Caki2 (cell line): ENCODE measurements at regions not wholly inside any gene's neighbourhood (a gene's known extent, or its start where the extent isn't known, plus 50 kb on each side); places are given as distances from the start of the nearest gene placed in this dataset.

ENCODE experiments used
- DNase-seq: peaks from one replicate; pipeline ENCODE4 v3.0.0-alpha.2; 2015; ENCODE audit warnings: low read depth
- in situ Hi-C: cut with HindIII; loops from 2 replicates; pipeline ENCODE4 v1.10.0; 2016; ENCODE audit warnings: low sequenced_read_pairs, low pct_unique_long_range_greater_than_20kb, mixed read lengths

DNA sequence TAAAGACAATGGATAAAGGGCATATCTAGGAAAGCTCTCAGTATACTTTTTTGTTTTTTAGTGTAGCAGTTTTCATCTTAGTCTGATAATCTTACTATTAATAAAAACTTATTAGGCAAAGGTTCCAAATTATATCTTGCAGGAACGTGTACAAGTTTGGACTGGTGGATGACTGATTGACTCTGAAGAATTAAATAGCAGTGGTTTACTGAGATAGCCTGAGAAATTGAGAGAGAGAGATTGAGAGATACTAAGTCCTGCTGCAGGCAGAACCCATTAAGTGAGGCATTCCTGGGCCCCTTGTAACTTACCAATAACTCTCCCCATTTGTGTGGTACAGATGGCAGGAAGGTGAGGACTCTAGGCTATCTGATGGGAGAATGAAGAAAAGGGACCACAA lies 80.2 kb upstream of the SLC38A2 start:
- in situ Hi-C loops: no loop called here
- no peak for DNase-seq

DNA sequence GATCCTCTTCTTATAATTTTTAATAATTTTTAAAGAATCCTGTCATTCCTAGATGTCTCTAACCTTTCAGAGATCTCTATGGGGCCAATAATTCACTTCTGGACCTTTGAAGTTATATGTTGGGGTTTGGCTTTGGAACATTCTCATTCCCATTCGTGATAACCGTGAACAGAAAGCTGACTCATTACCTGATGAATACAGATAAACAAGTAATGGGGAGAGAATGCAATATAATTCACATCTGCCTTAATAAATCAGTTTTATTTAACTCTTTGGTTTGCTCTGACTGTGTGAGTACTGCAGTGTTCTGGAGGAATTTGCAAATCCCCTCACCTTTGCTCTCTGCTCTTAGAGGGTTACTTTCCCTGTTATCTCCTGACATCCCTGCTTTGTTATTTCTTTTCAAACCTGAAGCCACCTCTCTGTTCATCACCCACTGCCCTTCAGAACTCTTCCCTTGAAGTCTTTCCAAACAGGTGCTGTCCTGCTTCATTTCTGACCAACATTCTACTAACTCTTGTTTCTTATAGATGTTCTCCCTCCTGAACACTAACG lies 79.6 kb upstream of the SLC38A2 start:
- in situ Hi-C loops: no loop called here
- DNase-seq: no peak

DNA sequence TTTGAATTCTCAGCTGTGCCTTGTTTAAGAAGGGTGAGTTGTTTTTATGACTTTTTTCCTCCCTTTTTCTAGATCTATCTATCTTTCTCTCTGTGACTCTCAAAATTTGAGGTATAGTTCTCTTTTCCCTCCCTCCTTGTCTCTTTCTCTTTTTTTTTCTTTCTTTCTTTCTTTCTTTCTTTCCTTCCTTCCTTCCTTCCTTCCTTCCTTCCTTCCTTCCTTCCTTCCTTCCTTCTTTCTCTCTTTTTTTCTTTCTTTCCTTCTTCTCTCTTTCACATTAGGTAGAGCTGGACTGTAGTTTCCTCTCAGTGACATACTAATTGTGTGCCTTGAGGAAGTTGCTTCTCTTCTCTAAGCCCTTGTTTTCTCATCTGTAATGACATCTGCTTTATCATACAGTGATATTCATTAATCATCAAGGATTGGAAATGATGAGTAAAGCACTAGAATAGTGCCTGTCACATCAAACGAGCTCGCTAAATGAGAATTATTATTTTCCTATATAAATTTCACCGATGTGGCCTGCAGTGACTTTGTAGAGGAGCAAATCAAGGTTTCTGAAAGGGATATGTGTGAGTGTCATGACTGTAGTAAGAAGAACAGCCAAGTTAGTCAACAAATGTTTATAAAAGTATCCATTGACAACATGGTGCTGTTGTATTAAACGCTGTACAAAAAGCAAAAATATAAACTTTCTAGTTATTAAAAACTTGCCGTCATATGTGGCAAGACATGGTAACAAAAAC lies 78.9 kb upstream of the SLC38A2 start:
- DNase-seq: no peak
- in situ Hi-C loops: no loop called here

DNA sequence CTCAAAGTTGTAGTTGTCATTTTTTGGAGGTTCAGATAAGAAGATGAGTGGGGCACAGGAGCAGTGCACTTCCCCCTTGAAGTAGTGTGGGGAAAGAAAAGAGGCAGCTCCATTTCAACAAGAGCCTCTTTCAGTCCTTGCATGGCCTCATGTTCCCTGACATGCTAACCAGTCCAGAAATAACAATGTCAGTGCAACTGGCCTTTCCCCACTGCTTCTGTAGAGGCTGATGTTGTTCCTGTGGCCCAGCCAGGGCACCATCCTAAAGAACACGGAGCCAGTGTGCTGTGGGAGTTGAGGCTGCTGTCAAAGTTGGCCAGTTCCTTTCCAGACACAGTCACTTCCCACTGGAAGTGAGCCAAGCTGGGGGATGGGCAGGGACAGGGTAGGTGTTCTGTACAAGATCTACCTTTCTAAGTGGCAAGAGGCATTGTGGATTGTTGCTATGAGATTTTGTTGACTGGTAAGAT lies 77.7 kb upstream of the SLC38A2 start:
- no peak for DNase-seq

DNA sequence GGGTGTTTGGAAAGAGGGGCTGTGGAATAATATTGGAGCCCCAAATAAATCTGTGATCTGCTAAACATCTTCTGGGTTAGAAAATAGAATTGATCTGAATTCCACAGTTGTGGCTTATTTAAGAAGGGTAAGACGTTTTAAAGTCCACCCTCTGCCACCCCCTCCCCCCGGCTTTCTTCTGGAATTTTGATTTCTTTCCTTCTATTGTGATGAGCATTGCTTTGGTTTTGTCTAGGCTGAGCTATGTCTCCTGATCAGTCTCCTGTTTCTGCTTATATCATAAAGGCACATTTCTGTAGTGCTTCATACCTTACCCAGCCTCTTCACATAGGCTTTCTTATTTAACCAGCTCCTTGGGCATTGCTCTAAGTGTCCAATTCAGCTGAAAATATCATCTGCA lies 77.3 kb upstream of the SLC38A2 start:
- in situ Hi-C loops: no loop called here
- DNase-seq: no peak

More for the DNA sequence above, 77.7 kb upstream of the SLC38A2 start:
- in situ Hi-C loops: no loop called here

DNA sequence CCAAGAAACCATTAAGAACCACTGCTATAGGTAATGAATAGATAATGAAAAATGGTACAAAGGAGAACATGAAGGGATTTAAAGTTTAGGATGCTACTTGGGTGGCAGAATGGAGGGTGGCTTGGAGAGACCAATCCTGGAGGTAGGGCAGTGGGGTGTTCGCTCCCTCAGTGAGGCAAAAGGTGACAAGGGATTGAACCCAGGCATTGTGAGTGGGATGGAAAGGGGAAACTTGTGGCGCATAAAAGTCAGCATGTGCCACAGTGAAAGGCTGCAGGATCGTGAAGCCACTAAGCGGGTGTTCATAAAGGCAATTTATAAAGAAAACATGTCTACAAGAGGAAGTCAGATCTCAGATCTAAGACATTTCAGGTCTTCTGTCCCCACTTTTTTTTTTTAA lies 76.7 kb upstream of the SLC38A2 start:
- in situ Hi-C loops: no loop called here
- no peak for DNase-seq

DNA sequence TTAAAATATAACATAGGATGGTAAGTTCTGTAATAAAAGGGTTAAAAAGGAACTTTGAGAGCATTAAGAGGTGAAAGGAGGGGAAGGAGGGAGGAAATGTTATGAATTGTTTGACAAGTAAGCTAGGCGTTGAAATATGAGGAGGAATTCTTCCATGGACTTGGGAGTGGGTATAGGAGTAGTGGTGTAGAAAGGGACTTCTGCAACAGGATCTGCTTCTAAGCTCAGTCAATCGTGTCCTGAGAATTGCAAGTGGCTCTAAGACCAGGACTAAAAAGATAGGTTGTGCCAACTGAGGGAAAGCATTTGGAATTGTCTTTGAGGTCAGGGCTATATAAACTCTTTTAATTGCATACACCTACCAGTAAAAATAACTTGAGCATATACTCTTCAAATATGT lies 74.1 kb upstream of the SLC38A2 start:
- in situ Hi-C loops: no loop called here
- DNase-seq: no peak

DNA sequence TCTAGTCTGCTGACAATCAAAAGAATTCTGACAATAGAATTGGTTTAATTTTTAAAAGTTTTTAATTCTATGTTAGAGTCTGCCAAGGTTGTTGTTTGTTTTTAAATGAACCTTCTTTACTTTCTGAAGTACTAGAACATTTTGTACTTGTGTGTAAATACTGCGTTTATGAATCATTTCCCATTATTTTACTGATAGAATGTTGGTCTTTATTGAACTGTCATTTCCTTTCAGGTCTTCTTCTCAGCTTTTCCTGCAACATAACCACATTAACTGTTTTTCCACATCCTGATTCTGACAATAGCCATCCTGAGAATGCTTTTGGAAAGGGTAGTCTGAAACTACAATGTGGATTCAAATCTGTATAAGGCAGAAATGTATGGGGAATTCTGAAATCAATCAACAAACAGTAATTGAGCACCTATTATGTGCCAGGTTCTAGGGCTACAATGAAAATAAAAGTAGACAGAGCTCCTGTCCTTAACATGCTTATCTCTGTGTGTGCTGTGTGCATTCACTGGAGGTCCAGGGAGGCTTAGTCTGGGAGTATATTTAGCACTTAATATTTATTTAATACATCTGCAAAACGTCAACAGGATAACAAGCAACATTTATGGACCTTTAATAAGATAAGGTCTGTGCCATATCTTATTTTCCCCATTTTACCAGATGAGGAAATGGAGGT lies 73.1 kb upstream of the SLC38A2 start:
- in situ Hi-C loops: no loop called here
- DNase-seq: no peak

DNA sequence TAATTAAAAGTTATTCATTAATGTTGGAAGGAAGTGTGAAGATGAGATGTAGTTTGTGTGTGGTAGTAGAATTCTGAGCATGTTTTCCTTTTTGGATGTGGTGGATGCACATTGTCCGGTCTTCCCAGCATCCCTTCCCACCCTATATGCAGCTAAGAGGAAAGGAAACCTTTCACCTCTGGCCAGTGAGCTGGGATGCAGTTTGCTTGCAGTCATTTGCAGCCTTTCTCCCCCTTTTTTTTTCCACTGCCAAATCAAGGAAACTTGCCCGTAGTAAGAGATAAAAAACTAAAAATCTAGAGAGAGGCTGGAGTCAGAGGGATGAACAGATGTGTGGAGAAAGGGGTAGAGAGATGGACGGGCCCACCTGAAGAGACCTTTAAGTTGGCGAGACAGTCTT lies 72.5 kb upstream of the SLC38A2 start:
- DNase-seq: no peak
- in situ Hi-C loops: no loop called here

DNA sequence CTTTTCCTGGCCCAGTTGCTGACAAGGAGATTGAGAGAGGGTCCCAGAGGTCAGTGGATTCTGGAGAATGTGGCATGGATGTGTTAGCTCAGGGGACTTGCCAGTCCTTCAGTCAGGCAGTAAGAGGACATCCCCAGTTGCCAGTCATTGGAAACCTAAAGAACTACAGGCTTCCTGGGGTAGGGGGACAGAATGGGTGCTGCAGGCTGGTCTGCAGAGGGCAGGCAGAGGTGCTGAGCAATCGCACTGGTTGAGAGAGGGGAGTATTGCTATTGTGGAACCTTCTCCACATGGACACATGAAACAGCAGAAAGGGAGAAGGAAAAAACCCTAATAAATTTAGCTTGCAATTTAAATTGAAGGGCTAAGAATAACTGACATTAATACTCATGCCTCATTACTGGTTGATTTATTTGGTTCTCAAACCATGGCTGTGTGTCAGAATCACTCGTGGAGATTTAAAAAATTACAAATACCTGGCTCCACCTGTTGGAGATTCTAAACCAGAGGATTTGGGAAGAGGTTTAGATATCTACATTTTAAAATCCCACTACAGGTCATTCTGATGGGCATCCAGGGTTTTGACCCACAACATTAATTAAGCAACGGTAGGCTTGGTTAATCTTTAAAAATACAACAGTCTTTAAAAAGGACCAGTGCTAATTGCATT lies 71.2 kb upstream of the SLC38A2 start:
- no peak for DNase-seq
- in situ Hi-C loops: no loop called here

DNA sequence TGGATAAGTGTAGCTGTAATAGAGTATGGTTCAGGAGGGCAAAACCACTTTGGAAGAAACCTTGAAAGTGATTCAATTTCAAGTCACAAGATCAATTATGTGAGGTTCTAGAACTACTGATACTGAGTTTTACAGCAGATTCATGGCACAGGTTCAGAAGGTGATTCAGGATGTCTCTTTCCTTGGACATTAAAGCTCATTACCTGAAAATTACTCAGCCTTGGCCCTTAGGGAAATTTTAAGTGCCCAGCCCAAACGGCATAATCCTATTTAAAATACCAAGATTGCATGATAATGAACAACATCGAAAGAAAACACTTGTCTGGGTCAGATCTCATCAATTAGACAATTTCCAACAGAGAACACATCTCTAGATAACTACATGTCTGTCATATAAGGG lies 70.2 kb upstream of the SLC38A2 start:
- DNase-seq: no peak
- in situ Hi-C loops: no loop called here

DNA sequence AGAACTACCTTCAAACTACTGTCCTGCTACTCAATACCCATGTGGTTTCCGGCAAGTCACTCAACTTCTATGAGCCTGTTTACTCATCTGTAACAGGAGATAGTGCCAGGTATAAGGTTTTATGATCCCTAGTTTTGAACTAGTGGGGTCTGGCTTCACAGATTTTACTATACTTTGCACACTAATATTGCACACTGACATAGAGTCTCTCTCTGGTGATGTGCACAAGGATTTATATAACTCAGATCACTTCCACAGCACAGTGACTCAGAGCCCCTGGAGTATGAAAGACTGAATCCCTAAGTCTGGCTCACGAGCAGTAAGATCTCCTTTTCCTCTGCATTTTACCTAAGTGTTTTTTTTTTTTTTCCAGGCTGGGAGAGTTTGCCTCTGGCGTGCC lies 69.7 kb upstream of the SLC38A2 start:
- DNase-seq: peak; percentile 47
- in situ Hi-C loops: no loop called here

DNA sequence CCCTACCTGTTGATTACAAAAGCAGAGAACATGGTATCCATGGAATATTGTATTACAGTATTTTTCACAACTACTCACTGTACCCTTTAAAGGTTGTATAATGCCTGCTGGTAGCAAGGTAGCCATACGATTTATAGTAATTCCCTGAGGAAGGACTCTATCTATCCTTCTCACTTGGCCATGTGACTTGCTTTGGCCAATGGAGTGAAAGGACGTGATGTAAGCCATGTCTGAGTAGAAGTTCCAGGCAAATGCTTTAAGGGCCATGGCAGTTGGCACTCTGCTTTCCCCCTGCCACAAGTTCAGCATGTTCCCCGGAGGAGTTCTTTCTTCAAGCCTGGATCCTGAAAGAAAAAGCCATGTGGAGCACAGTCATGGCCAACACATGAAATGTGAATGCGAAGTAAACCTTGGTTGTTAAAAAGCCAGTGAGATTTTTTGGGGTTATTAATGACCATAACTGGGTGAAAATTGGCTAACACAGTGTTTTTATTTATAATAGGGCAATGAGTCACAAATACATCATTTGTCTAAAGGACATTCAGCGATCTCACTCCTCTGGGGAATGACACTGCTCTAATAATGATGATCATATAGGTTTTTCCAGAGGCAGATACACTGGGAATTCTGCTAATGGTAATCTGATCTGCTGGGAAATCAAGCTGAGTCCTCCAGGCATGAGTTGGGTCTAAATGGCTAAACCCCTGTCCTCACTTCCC lies 67.4 kb upstream of the SLC38A2 start:
- in situ Hi-C loops: no loop called here
- DNase-seq: no peak

DNA sequence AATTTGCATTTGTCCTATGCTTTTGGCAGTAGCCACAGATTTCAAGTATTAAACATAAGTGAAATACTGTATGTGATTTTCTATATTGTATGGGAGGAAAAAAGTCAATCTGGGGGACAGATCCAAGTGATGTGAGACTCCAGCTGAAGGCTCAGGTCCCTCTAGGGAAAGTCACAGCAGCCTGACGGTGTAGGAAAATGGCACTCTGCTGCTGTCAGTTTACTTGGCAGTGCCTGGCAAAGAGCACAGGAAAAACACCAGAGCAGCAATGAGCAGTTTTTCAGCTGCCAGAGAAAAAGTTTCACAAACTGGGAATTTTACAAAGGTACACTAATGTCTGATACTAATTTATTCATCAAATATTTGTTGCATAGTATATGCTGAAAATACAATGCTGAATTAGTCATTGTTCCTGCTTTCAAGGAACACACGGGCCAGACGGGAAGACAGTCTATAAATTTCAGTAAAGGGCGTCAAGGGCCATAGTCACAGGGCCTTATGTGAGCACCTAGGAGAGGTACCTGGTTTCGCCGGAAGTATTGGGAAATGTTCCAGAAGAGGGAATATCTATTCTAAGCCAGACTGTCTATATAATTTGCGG lies 66.2 kb upstream of the SLC38A2 start:
- in situ Hi-C loops: no loop called here
- DNase-seq: no peak

DNA sequence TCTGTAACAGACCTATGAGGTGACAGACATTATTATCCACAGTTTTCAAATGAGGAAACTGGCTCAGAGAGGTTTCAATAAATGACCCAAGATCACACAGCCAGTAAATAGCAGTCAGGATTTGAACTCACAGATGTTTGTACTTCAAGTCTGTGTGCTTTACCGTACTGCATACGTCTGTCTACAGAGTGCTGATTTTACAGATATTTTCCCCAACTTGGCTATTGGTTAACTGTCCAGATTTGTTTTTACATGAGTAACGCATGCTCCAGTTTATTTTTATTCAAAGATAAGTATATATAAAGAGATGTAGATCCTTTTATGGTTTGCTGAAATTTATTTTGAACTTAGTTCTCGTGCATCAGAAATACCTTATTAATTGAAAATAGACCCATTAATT lies 65.7 kb upstream of the SLC38A2 start:
- no peak for DNase-seq
- in situ Hi-C loops: no loop called here

DNA sequence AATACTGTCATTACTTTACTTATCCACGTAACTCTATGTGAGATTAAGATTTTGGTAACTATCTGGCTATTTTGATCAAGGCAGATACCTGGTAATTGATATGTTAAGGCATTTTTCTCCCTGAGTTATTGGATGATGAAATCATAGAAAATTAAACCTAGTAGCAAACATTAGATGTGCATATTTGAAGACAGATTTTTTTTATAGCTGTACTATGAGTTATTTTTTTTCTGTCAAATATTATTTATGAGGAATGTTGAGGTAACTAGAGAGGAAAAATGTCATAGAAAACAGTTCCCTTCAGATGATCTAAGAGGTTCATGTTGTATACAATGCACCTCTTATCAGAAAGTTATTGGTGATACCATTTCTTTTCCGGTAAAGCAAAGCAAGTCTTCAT lies 64.9 kb upstream of the SLC38A2 start:
- DNase-seq: no peak
- in situ Hi-C loops: no loop called here

DNA sequence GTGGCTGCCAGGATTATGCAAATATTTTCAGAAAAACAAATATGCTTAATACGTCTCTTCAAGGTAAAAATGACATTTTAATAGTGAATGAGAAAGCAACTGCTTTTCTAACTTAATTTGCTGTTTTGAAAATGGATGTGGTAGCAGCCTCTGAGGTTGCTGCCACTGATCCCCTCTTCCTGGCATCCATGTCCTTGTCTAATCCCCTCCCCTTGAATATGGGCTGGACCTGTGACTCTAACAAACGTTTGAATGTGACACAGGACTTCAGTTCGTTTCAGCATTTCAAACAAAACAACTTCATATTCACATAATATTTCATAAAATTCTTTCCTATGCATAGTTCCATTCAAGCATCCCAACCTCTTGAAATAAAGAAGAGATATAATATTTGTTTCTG lies 64.2 kb upstream of the SLC38A2 start:
- in situ Hi-C loops: no loop called here
- no peak for DNase-seq

DNA sequence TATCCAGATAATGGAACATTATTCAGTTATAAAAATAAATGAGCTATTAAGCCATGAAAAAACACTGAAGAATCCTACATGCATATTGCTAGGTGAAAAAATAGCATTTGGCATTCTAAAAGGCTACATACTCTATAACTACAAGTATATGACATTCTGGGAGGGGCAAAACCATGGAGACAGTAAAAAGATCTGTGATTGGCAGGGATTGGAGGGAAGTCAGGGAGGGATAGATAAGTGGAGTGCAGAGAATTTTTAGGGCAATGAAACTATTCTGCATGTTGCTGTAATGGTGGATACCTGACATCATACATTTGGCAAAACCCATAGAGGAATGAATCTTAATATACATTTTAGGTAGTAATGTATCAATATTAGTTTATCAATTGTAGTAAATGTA lies 63.1 kb upstream of the SLC38A2 start:
- DNase-seq: no peak
- in situ Hi-C loops: no loop called here
